GM18907 (cell line): ENCODE measurements at regions not wholly inside any gene's neighbourhood (a gene's known extent, or its start where the extent isn't known, plus 50 kb on each side); places are given as distances from the start of the nearest gene placed in this dataset.
A peak's percentile ranks its signal among the peaks of the same experiment; 100 is the strongest.
"Not testable (repeated sequence)": the region's sequence is repeated elsewhere in the genome, so short reads cannot be mapped to it uniquely, and the experiment has no call there.

Experiments
- ATAC-seq: cut with Tn5 transposase; IDR thresholded peaks from one replicate; pipeline ENCODE4 v1.9.1; 2021; ENCODE audit warnings: mild to moderate bottlenecking, moderate library complexity; ENCODE audit not compliant: unreplicated experiment

- no peak for ATAC-seq
These were observed 221.0 kb downstream of the NAF1 start for GRCh38 chr4:162945713-162946112.

- ATAC-seq = no peak
These were observed 223.4 kb downstream of the NAF1 start for GRCh38 chr4:162943263-162943662.

- ATAC-seq = no peak
These were observed 227.8 kb downstream of the NAF1 start for GRCh38 chr4:162938738-162939485.

DNA sequence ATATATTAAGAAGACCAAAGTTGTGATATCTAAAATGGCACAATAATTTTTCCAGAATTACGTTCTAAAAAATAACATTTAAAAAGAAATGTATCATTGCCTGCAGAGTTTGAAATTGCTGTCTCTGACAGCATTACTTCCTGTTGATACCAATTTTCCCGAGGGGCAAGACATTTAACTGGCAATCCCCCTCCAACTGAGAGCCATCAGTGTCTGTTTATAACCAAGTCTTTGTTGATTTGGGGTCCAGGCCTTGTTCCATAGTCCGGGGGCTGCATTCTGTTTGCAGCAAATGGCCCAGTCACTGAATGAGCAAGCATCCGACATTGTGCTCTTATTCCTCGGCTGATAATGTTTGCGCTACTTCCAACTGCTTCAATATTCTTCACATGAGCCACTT, 231.5 kb downstream of the NAF1 start:
- no peak for ATAC-seq

- no peak for ATAC-seq
These were observed 235.4 kb downstream of the NAF1 start for GRCh38 chr4:162931286-162931685.

DNA sequence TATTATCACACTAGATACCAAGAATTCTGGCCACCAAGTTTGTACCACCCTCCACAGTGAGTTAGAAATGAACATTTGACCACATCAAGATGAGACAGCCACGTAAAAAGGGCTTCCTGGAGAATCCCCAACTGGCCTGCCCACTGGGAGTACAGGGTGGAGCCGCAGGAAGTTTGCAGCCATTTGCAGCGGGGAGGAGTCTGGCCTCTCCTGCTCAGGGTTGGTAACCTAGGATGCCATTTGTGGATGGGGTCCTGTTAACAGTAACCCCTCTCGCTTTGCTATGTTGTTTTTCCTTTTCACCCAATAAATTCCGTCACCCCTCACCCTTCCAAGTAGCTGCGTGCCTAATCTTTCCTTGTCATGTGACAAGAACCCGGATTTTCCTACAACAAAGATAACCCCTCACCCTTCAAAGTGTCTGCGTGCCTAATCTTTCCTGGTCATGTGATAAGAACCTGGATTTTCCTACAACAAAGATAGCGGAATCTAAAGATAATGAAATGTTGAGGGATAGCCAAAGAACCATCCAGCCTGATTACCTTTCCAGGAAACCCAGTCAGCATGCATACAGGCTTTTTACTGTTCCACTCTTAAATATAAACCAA, 245.4 kb downstream of the NAF1 start:
- no peak for ATAC-seq

- ATAC-seq = no peak
These were observed 246.0 kb downstream of the NAF1 start for GRCh38 chr4:162920649-162921048.

DNA sequence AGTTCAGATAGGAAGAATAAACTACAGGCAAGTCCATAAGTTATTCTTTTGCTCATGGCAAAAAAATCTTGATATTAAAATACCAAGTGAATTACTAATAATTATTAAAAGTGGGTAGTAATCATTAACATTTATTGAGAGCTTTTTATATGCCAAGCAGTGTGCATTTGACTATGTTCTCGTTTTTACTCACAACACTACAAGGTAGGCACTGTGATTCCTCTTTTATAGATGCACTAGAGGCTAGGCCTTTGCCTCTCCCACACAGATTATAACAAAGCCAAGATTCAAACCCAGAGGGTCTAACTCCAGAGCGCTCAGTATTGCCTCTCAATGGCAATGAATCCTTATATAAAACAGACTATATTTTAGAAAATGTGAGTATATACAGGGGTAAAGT, 254.2 kb downstream of the NAF1 start:
- peak; percentile 74 for ATAC-seq

GRCh38 chr4:162911349-162911748, 255.3 kb downstream of the NAF1 start:
- ATAC-seq = no peak

GRCh38 chr4:162909952-162910351, 256.7 kb downstream of the NAF1 start:
- ATAC-seq = no peak

- no peak for ATAC-seq
These were observed 272.3 kb downstream of the NAF1 start for GRCh38 chr4:162894387-162894786.

GRCh38 chr4:162891788-162892707, 274.6 kb downstream of the NAF1 start:
- ATAC-seq = peak; percentile 99

DNA sequence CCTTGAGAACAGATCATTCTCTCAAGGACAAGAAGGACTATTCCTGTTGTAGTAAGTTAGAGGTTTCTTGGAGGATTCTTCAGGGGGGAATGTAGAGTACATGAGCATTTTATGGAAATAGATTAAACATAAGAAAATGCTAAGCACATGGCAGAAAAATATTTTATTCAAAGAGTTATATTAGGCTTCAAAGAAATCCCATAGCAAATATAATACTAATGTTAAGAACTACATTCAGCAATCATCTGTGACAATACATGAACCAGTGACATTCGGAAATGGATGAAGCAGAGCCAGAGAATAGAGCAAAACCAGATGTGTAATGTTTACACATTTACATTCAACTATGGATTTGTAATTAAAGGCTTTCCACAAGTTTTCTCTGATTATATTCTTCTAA, 288.6 kb downstream of the NAF1 start:
- ATAC-seq = no peak

GRCh38 chr4:162874748-162875147, 291.9 kb downstream of the NAF1 start:
- no peak for ATAC-seq

GRCh38 chr4:162871990-162872389, 294.7 kb downstream of the NAF1 start:
- ATAC-seq = no peak

DNA sequence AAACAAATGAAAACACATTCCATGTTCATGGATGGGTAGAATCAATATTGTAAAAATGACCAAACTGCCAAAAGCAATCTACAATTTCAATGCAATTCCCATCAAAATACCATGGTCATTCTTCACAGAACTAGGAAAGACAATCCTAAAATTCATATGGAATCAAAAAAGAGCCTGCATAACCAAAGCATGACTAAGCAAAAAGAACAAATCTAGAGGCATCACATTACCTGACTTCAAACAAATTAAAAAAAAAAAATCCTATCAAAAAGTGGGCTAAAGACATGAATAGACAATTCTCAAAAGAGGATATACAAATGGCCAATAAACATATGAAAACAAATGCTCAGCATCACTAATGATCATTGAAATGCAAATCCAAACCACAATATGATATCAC, 297.5 kb downstream of the NAF1 start:
- no peak for ATAC-seq

DNA sequence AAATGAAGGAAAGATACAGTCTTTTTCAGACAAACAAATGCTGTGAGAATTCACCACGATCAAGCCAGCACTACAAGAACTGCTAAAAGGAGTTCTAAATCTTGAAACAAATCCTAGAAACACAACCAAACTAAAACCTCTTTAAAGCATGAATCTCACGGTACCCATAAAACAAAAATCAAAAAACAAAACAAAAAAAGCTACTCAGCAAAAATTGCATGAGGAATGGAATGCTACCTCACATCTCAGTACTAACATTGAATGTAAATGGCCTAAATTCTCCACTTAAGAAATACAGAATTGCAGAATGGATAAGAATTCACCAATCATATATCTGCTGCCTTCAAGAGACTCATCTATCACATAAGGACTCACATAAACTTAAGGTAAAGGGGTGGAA, 300.1 kb downstream of the NAF1 start:
- ATAC-seq = no peak

DNA sequence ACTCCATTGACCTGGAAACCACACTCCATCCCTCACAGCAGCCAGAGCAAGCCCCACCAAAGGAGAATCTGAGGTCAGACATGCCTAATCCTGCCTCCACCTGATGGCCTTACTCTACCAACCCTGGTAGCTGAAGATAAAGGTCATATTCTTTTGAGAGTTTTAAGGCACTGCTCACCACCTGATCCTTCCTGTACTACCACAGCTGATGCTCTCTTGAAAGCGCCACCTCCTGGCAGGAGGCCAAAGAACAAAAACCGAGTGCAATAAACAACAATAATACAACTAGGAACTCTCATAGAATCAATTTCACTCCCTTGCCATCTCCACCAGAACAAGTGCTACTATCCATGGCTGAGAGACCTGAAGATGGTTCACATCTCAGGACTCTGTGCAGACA, 301.6 kb downstream of the NAF1 start:
- ATAC-seq = no peak

DNA sequence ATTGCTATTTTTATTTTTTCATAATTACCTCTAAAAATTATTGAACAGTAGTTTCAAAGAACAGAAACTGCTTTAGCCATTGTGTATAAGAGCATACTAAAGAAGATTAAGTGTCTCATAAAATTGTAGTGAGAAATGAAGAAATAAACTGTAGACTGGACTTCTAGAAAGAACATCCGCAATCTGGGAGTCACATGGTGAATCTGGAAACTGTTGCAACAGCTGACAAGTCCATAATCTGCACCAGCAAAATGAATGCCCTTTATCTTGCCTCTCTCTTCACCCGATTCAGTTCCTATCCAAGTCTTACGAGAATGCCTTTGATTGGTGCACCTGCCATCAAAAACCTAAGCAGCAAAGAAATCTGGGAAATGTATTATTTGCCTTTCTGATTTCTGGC, 312.9 kb downstream of the NAF1 start:
- ATAC-seq = no peak

GRCh38 chr4:162852642-162853041, 314.0 kb downstream of the NAF1 start:
- ATAC-seq = no peak

DNA sequence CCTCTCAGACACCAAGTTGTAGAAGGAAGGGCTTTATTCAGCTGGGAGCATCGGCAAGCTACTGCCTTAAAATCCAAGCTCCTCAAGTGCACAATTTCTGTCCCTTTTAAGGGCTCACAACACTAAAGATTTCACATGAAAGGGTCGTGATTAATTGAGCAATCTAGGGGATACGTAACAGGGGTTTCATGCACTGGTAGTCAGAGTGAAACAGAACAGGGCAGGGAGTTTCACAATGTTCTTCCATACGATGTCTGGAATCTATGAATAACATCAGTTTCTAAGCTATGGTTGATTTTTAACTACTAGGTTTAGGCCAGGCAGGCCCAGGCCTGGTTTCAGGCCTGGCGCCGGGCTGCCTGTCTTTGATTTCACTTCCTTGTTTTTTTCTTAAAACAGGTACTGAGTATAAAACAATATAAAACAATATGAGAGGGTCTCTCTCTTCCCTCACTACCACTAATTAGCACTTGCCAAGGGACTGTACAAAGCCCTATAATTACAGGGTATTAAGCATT, 315.4 kb downstream of the NAF1 start:
- ATAC-seq = not testable (repeated sequence)
